Hematopoietic multipotent progenitor cell treated with erythropoietin and hydrocortisone succinate and interleukin-3 and kit ligand, for 15 days (in vitro differentiated cells): ENCODE measurements at regions not wholly inside any gene's neighbourhood (a gene's known extent, or its start where the extent isn't known, plus 50 kb on each side); places are given as distances from the start of the nearest gene placed in this dataset.
"Not testable (repeated sequence)": the region's sequence is repeated elsewhere in the genome, so short reads cannot be mapped to it uniquely, and the experiment has no call there.

ENCODE experiments used
- DNase-seq: peaks from one replicate; pipeline ENCODE4 v3.0.0-alpha.2; 2015; ENCODE audit warnings: low spot score

DNA sequence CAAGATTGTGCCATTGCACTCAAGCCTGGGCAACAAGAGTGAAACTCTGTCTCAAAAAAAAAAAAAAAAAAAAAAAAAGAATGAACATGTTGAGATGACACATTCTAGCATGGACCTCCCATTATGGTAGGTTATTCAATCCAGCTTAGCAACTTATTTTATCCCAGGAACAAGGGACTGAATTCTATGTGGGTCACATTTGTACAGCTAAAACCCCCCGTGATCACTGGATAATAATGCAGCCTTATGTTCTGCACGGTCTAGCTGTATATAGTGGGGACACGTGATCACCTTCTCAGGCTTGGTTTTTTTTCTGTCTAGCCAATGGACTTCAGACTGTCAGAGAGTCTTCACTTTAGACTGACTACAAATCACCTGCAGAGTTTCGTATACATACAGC lies 115.2 kb upstream of the FRG1 start:
- no peak for DNase-seq

DNA sequence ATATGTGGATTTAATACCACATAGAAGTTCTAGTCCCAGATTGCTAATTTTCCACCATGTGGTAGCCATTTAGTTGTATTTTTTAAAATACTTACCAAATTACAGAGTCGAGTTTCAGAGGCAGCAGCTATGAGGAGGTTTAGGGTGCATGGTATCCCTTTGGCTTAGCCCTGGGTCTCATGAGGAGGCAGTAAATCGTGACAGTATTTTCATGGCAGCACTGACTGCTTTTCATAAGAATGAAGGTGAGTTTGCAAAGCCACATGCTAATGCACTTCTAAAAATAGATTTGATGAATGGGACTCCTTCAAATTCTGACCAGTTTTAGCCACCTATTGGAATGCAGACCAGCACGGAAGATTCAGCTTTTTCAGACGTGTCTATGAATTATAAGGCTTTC lies 114.0 kb upstream of the FRG1 start:
- DNase-seq = no peak

DNA sequence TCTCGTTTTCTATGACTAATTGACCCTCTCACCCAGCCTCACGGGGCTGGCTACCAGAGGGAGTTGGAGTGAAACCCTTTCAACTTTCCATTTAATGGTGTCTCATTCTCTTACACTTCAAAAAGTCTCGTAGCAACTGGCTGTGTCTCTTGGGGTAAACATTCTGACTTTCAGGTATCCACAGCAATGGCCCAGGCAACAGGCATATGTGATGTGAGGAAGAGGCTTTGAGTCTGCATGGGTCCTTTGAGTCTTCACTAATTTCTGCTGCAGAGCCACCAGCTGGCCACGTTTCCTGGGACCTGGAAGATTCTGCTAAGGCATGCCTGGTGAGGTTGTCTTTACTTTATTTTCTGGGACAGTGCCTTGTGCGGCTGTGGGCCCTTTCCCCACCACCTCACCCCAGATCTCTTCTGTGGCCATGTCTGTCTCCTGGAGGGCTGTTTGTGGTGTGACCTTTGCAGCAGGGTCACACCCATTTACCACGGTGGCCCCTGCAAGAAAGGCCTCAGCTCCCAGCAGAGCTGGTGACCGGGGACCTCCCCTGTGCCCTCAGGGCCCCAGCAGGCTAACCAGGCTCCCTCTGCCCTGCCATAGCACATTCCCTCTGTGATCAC lies 112.5 kb upstream of the FRG1 start:
- DNase-seq = no peak

DNA sequence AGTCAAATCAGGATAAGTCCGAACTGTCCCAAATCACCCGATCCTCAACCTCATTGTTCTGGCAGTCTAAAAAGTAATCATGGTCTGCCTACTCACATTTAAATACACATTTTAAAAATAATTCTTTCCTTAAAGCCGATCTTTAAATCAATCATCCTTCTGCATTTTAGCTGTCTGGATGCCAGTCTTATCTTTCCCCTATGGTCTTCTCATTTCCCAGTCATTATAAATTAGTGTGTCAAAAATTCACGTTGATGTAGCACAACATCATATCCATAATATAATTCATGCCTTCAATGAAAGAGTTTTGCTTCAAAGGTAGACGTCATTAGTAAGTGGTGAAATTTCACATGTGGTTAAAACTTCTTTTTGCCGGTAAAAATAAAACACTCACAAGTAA lies 108.1 kb upstream of the FRG1 start:
- no peak for DNase-seq

DNA sequence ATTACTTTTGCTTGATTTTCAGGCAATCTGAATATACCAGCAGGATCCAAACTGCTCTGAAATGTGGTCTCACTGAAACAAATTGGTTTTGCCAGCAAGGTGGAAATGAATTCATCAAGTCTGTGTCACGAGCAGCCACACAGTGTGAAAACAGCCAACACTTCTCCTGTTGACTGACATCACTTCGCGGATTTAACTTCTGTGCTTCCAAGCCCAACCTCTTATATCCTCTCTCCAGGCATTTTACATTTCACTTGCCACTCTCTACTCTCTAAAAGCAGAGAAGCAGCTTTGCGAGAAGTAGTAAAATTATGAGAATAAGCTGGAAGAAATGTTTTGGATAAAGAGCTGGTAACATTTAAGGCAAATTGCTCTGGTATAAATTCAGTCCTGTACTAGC lies 106.1 kb upstream of the FRG1 start:
- DNase-seq = no peak

DNA sequence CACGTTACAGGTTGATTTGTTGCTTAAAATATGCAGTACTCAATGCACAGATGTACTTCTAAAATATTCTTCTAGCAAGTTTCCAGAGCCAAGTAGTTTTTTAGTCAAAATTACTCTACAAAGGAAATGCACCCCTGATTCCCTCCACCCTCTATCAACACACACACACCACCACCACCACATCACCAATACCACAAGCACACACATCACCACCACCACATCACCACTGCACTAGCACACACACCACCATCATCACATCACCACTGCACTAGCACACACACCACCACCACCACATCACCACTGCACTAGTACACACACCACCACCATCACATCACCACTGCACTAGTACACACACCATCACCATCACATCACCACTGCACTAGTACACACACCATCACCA lies 105.2 kb upstream of the FRG1 start:
- no peak for DNase-seq

DNA sequence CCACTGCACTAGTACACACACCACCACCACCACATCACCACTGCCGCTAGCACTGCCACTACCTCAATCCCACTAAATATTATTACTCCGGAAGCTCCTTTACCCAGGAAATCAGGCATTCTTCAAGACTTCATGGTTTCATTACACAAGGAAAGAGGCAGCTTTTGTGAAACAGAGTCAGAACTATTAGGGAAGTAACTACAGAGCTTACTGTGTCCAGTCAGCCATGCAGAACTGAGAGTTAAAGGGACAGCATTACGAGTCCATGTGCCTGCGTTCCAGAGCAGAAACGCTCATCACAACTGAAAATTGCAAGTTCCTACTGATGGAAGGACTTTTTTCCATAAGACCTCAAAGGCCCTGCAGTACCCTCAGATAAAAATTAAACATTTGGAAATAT lies 103.2 kb upstream of the FRG1 start:
- DNase-seq = no peak

DNA sequence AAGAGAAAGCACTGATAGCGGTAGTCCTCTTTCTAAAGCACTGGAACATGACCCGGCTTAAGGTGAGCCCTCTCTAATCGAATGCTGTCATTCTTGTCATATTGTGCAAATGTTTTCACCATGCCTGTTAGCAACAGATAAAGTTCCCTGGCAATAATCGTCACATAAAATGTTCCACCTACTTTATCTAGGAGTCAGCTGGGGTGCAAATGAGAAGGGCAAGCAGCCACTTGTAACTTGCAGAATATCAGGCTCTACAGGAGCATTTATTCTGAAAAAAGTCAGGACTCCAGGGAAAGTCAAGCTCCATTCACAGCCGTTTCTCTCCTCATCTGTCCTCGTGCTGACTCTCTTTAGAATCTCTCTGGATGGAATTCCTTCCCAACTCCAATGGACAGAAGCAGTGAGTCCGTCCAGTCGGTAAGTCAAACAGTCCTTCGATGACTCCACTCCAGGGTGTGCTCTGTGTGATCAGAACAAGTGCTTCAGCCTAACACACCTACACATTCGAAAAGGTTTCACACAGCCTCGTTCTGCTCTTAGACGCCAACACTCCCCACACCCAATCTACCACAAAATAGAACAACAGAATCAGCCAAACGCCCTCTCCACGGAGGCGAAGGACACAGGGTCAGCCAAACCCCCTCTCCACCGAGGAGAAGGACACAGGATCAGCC lies 101.7 kb upstream of the FRG1 start:
- peak; percentile 78 for DNase-seq

DNA sequence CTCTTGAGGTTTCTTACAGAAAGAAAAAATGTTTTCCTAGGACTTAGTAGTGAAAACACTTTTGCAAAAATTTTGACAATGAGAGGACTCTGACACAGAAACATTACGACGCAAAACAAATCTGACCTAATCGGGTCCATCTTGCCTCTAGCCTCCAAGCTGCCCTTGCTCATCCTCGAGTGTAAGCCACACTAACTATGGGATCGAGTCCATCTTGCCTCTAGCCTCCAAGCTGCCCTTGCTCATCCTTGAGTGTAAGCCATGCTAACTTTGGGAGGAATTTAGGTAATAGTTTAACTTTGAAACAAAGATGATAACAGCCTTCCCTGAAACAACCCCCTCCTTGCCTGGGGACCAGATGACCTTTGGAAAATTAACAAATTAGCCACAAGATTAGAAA lies 100.3 kb upstream of the FRG1 start:
- DNase-seq = no peak

DNA sequence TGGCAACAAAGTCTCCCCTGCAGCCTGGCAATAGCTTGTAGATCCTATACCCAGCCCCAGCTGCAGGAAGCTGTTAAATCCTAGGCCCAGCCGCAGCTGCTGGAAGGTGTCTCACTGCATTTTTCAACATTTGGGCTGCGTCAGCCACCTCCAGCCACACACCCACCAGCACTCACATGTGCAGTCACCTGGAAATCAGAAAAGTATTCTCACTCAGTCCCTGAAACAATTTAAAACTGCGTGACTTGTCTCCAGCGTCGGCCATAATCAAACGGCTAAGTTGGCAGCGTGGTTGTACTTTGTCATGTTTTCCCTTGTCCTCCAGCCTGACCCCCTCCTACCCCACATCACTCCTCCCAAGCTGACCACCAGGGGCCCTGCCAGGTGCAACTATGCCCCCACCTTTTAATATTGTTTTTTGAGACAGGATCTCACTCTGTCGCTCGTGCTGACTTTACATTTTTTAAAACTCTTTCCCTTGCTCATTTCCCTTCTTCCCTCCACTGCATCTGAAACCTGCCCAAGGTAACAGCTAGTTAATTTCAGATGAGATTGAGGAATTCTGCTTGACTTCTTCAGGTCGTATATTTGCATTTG lies 97.2 kb upstream of the FRG1 start:
- no peak for DNase-seq

DNA sequence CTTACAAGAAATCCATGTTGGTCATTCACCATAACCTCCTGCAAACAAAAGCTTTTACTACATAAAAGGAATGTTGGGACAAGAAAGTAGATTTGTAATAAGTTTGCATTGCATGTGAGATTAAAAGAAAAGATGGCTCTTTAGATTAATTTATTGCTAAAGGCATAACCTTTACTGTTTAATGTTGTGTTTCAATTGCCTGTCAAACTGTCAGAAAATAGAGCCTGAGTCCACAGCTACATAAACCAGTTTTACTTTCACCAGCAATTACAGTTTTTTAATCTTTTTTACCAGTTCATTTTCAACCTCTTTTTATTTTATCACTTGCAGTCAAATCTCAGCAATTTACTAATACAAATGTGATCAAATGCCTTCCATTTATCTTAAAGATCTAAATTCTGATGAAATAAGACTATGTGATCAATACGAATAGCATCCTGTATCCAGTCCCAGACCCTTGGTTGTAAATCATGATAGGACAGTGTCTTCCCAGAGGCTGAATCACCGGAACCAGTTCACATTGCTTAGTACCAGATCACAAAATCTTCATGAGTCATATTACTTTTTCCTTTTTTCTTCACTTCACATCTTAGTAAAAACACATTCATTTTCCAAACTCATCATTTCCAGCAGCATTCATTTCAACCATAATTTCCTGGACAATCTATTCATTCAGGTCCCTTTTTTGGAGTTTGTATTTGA lies 95.4 kb upstream of the FRG1 start:
- no peak for DNase-seq

DNA sequence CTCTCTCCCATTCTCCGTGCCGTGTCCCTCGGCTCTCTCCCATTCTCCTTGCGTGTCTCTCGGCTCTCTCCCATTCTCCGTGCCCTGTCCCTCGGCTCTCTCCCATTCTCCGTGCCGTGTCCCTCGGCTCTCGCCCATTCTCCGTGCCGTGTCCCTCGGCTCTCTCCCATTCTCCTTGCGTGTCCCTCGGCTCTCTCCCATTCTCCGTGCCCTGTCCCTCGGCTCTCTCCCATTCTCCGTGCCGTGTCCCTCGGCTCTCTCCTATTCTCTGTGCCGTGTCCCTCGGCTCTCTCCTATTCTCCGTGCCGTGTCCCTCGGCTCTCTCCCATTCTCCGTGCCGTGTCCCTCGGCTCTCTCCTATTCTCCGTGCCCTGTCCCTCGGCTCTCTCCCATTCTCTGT lies 94.6 kb upstream of the FRG1 start:
- DNase-seq = not testable (repeated sequence)

DNA sequence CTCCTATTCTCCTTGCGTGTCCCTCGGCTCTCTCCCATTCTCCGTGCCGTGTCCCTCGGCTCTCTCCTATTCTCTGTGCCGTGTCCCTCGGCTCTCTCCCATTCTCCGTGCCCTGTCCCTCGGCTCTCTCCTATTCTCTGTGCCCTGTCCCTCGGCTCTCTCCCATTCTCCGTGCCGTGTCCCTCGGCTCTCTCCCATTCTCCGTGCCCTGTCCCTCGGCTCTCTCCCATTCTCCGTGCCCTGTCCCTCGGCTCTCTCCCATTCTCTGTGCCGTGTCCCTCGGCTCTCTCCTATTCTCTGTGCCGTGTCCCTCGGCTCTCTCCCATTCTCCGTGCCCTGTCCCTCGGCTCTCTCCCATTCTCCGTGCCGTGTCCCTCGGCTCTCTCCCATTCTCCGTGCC lies 94.1 kb upstream of the FRG1 start:
- DNase-seq = not testable (repeated sequence)

DNA sequence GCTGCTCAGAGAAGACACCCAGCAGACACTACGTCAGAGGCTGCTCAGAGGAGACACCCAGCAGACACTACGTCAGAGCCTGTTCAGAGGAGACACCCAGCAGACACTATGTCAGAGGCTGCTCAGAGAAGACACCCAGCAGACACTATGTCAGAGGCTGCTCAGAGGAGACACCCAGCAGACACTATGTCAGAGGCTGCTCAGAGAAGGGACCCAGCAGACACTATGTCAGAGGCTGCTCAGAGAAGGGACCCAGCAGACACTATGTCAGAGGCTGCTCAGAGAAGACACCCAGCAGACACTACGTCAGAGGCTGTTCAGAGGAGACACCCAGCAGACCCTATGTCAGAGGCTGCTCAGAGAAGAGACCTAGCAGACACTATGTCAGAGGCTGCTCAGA lies 92.0 kb upstream of the FRG1 start:
- peak; percentile 24 for DNase-seq

DNA sequence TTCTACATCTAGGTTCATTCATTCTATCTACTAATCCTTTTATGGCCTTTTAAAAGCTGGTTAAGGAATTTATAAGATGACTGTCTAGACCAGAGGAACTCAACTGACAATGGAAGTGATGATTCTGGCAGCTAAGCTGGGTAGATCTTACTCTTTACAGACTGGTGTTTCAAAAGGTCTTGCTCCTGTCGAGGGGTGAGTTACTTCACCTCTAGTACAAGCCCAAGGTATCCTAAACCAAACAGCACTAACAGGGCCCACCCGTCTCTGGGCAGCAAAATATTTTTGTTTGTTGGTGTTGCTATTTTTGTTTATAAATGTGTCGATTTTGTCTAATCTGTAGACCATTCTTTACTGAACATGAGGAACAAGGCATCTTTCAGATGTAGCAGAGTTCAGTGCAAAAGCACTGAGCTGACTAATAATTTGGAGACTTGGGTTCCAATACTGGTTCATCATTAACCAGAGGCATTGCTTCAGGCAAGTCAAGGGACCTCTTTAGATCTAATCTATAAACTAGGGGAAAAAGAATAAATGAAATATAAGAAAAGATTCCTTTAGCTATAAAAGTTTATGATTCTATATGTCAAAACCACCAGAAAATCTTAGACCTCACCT lies 90.3 kb upstream of the FRG1 start:
- DNase-seq = no peak

DNA sequence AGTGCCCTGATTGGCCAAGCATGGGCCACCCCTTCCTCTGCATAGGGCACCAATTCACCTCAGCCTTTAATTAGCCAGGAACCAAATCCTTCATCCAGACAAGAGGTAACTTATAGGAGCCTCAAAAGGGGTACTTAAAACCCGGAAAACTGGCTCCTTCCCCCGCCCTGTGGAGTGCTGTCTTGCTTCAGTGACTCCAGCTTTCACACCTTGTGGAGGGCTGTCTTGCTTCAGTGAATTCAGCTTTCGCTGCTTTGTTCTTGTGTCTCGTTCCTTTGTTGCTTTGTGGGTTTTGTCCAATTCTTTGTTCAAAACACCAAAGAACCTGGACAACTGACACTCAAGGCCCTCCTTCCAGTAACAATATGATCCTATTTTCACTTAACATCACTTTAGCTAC lies 82.2 kb upstream of the FRG1 start:
- no peak for DNase-seq

DNA sequence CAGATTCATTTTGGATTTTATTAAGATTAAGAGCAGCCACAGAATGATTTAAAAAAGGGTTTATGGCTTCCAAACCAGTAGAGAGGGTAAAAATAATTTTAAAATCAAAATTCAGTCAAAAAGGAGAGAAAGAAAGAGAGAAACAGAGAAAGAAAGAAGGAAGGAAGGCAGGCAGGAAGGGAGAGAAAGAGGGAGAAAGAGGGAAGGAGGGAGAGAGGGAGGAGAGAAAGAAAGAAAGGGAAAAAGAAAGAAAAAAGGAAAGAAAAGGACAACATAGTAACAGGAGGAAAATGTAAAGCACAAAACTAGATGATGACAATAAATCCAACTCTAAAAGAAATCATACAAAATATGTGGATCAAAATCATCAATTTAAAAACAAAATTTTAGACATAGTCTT lies 79.6 kb upstream of the FRG1 start:
- no peak for DNase-seq

DNA sequence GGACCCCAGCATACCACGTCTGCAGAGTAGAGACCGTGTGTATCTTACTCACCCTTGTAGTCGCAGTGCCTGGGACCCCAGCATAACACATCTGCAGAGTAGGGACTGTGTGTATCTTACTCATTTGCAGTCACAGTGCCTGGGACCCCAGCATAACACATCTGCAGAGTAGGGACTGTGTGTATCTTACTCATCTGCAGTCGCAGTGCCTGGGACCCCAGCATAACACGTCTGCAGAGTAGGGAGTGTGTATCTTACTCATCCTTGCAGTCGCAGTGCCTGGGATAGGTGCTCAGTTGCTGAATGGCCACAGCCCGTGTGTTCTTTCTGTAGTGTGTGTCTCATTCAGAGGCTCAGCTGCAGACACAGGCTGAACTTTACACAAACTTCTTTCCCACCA lies 71.4 kb upstream of the FRG1 start:
- DNase-seq = no peak

DNA sequence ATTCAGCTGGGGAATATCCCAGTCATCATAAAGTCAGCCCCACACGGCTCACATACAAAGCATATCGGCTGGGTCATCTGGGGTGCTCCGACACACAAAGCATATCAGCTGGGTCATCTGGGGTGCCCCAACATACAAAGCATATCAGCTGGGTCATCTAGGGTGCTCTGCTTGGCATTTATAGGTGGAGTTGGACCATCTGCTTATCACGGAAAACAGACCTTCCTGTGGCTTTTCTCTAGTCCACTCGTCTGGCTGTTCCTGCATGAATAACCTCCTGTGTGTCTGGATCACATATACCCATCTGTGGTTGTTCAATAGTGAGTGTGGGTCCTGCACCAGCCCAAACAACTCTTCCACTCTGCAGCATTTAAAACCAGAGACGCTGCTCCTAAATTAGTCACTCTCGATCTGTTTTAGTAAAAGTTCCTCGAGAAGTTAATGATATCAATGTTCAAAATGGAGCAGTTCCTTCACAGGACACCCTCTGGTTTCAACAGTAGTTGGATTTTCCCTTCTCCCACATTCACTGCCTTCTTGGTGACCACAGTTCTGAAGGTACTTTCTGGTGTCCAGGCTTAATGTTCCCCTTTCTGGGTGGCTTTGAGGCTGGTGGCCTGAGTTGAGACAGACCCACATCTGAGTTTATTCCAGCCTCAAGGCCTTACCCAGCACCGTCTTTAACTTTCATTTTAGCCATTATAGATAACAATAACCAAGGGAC lies 70.0 kb upstream of the FRG1 start:
- peak; percentile 44 for DNase-seq

DNA sequence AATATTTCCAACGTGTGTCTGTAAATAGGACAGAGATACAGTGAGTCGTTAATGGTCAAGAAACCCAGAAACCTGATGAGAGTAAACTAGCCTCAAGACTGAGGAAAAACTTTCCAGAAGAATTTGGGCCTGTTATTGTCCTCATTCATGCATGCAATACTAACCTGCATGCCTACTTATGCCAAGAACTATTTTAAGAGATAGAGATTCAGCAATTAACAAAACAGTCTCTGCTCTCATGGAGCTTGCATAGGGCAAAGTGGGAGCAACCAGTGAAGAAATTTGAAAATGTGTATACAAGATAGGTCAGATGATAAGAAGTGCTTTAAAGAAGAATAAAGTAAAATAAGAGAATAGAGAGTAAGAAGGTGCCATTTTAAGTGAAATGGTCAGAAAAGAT lies 66.1 kb upstream of the FRG1 start:
- no peak for DNase-seq

DNA sequence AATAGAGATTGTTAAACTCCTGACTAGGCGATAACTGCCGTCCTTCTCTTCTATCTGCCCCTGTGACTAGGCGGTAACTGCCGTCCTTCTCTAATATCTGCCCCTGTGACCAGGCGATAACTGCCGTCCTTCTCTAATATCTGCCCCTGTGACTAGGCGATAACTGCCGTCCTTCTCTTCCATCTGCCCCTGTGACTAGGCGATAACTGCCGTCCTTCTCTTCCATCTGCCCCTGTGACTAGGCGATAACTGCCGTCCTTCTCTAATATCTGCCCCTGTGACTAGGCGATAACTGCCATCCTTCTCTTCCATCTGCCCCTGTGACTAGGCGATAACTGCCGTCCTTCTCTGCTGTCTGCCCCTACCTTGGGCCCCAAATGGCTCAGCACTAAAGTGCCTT lies 59.5 kb upstream of the FRG1 start:
- not testable (repeated sequence) for DNase-seq

DNA sequence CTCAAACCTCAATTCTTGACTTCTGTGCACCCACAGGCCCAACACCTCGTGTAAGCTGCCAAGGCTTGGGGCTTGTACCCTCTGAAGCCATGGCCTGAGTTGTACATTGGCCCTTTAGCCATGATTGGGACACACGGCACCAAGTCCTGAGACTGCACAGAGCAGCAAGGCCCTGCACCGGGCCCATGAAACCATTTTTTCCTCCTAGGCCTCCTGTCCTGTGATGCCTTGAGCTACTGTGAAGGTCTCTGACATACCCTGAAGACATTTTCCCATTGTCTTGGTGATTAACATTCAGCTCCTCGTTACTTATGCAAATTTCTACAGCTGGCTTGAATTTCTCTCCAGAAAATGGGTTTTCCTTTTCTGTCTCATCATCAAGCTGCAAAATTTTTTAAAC lies 52.3 kb upstream of the FRG1 start:
- not testable (repeated sequence) for DNase-seq
